GM23338 (cell line): ENCODE measurements at regions not wholly inside any gene's neighbourhood (a gene's known extent, or its start where the extent isn't known, plus 50 kb on each side); places are given as distances from the start of the nearest gene placed in this dataset.

Experiments
- ATAC-seq: fragments of 200-7000 bp; cut with Tn5 transposase; 3 replicates; pipeline ENCODE4 v1.9.1; 2020
- DNase-seq: peaks from one replicate; pipeline ENCODE4 v3.0.0-alpha.2; 2015; ENCODE audit warnings: low spot score
- H2AFZ ChIP-seq: fragments of 200-600 bp; sonication (generic); 2 replicates; pipeline ENCODE4 v1.8.0; 2016; ENCODE audit warnings: antibody characterized with exemption, mild to moderate bottlenecking, moderate library complexity
- H3F3A ChIP-seq: fragments of 200-600 bp; sonication (generic); replicated peaks from 2 replicates; pipeline ENCODE4 v1.8.0; 2017; ENCODE audit warnings: antibody characterized with exemption, mixed run types, low read depth
- H3K27ac ChIP-seq: fragments of 200-600 bp; sonication (generic); 2 replicates; pipeline ENCODE4 v1.6.1; 2016; ENCODE audit warnings: low read depth
- H3K27me3 ChIP-seq: fragments of 200-600 bp; sonication (generic); 2 replicates; pipeline ENCODE4 v1.8.0; 2016; ENCODE audit warnings: mild to moderate bottlenecking, mixed run types, moderate library complexity; ENCODE audit not compliant: insufficient read depth
- H3K36me3 ChIP-seq: fragments of 200-600 bp; sonication (generic); 2 replicates; pipeline ENCODE4 v1.8.0; 2016; ENCODE audit warnings: mild to moderate bottlenecking; ENCODE audit not compliant: insufficient read depth
- H3K4me1 ChIP-seq: fragments of 200-600 bp; sonication (generic); 2 replicates; pipeline ENCODE4 v1.8.0; 2016; ENCODE audit warnings: mild to moderate bottlenecking, moderate library complexity; ENCODE audit not compliant: insufficient read depth
- H3K4me2 ChIP-seq: fragments of 200-600 bp; sonication (generic); 2 replicates; pipeline ENCODE4 v1.7.1; 2017; ENCODE audit warnings: mixed run types
- H3K4me3 ChIP-seq: fragments of 200-600 bp; sonication (generic); 2 replicates; pipeline ENCODE4 v1.6.1; 2016; ENCODE audit warnings: mixed run types
- H3K79me2 ChIP-seq: fragments of 200-600 bp; sonication (generic); replicated peaks from 2 replicates; pipeline ENCODE4 v1.8.0; 2017; ENCODE audit warnings: mild to moderate bottlenecking; ENCODE audit not compliant: insufficient read depth
- H3K9me2 ChIP-seq: fragments of 200-600 bp; sonication (generic); 2 replicates; pipeline ENCODE4 v1.8.0; 2017; ENCODE audit not compliant: insufficient read depth
- H4K20me1 ChIP-seq: fragments of 200-600 bp; sonication (generic); replicated peaks from 2 replicates; pipeline ENCODE4 v1.8.0; 2017; ENCODE audit warnings: mild to moderate bottlenecking; ENCODE audit not compliant: insufficient read depth
- H3K27ac Mint-ChIP-seq: 2 replicates; pipeline ENCODE4 v1.8.0; 2020; ENCODE audit warnings: inconsistent platforms, mild to moderate bottlenecking, moderate library complexity, mixed read lengths
- H3K27me3 Mint-ChIP-seq: 3 replicates; pipeline ENCODE4 v1.8.0; 2022; ENCODE audit warnings: low read depth, mild to moderate bottlenecking, moderate library complexity, mixed read lengths, inconsistent platforms; ENCODE audit not compliant: insufficient read depth, poor library complexity
- H3K36me3 Mint-ChIP-seq: 3 replicates; pipeline ENCODE4 v1.8.0; 2021; ENCODE audit warnings: low read depth, mild to moderate bottlenecking, inconsistent platforms, moderate library complexity, mixed read lengths
- H3K4me1 Mint-ChIP-seq: 3 replicates; pipeline ENCODE4 v1.8.0; 2020; ENCODE audit warnings: mild to moderate bottlenecking, inconsistent platforms, mixed read lengths
- H3K4me3 Mint-ChIP-seq: 3 replicates; pipeline ENCODE4 v1.8.0; 2021; ENCODE audit warnings: moderate library complexity, mild to moderate bottlenecking, inconsistent platforms, mixed read lengths
- H3K9me3 Mint-ChIP-seq: 3 replicates; pipeline ENCODE4 v1.8.0; 2020; ENCODE audit warnings: moderate library complexity, mild to moderate bottlenecking, inconsistent platforms, mixed read lengths
- CREB1 ChIP-seq: fragments of 250-450 bp; sonication (Bioruptor Pico); IDR thresholded peaks from 2 replicates; pipeline ENCODE4 v1.5.0; 2020; ENCODE audit warnings: low read depth, mild to moderate bottlenecking, moderate library complexity
- EZH2phosphoT487 ChIP-seq: fragments of 200-600 bp; sonication (generic); IDR thresholded peaks from one replicate; pipeline ENCODE4 v1.8.1; 2018; ENCODE audit warnings: antibody characterized with exemption; ENCODE audit not compliant: unreplicated experiment
- NANOG ChIP-seq: IDR thresholded peaks from 2 replicates; pipeline ENCODE4 v1.6.1; 2016; ENCODE audit warnings: antibody characterized with exemption, borderline replicate concordance
- ZNF114 ChIP-seq: fragments of 250-450 bp; sonication (Bioruptor Pico); IDR thresholded peaks from 2 replicates; pipeline ENCODE4 v1.5.0; 2020; ENCODE audit warnings: mild to moderate bottlenecking, moderate library complexity
- ZNF331 ChIP-seq: fragments of 250-450 bp; sonication (Bioruptor Pico); IDR thresholded peaks from 2 replicates; pipeline ENCODE4 v1.5.0; 2020; ENCODE audit warnings: low read depth, mild to moderate bottlenecking, moderate library complexity
- TF ChIP-seq, protein P1 (sequence below): IDR thresholded peaks from 2 replicates; pipeline ENCODE4 v1.6.1; 2016; ENCODE audit warnings: antibody characterized with exemption
- TF ChIP-seq, protein P2 (sequence below), 2 experiments: fragments of 200-600 bp in 1 of 2; sonication (generic) in 1 of 2; conservative IDR thresholded peaks; 2 replicates each; pipeline versions ENCODE4 v1.5.1 to v1.6.1; 2016 to 2017; ENCODE audit warnings: antibody characterized with exemption in 2 of 2, low read depth in 2 of 2, mild to moderate bottlenecking in 2 of 2, moderate library complexity in 1 of 2
- TF ChIP-seq, protein P3 (sequence below): fragments of 250-450 bp; sonication (Bioruptor Pico); IDR thresholded peaks from 2 replicates; pipeline ENCODE4 v1.5.0; 2020; ENCODE audit warnings: mild to moderate bottlenecking, moderate library complexity

DNA sequence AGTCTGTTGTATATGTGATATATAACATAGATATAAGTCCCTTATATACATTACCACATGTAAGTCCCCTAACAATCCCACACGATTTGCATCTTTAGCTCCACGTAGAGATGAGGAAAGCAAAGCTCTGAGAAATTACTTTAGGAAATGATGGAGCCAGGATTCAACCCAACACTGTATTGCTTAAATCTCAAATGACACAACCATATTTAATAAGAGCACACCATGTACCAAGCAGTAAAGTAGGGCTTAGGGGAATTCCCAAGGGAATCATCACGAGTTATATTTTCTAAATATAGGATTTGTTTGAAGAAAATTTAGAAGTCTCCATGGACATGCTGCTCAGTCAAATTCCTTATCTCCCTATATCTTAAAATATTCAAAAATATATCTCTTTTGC lies 61.3 kb upstream of the POMP start:
- no peak overlapping the region for H3K4me3 ChIP-seq
- H3K27ac ChIP-seq: no peak overlapping the region
- Mint-ChIP-seq H3K27ac (no peak overlapping the region), H3K36me3 (no peaks in the 10 kb centered on the region), H3K27me3 (no peaks in the 10 kb centered on the region), H3K9me3 (no peaks in the 10 kb centered on the region), H3K4me1 (peaks cover 4% of the 10 kb centered on the region; the same call in 1 of the 3 replicates), H3K4me3 (no peak overlapping the region)
- TF ChIP-seq NANOG (no peak), EZH2phosphoT487 (no peak), ZNF114 (no peak), CREB1 (CRISPR knock-in tag) (no peak), ZNF331 (CRISPR knock-in tag) (no peak)
- TF ChIP-seq, protein P1, sequence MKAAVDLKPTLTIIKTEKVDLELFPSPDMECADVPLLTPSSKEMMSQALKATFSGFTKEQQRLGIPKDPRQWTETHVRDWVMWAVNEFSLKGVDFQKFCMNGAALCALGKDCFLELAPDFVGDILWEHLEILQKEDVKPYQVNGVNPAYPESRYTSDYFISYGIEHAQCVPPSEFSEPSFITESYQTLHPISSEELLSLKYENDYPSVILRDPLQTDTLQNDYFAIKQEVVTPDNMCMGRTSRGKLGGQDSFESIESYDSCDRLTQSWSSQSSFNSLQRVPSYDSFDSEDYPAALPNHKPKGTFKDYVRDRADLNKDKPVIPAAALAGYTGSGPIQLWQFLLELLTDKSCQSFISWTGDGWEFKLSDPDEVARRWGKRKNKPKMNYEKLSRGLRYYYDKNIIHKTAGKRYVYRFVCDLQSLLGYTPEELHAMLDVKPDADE: no peak
- TF ChIP-seq, protein P2, sequence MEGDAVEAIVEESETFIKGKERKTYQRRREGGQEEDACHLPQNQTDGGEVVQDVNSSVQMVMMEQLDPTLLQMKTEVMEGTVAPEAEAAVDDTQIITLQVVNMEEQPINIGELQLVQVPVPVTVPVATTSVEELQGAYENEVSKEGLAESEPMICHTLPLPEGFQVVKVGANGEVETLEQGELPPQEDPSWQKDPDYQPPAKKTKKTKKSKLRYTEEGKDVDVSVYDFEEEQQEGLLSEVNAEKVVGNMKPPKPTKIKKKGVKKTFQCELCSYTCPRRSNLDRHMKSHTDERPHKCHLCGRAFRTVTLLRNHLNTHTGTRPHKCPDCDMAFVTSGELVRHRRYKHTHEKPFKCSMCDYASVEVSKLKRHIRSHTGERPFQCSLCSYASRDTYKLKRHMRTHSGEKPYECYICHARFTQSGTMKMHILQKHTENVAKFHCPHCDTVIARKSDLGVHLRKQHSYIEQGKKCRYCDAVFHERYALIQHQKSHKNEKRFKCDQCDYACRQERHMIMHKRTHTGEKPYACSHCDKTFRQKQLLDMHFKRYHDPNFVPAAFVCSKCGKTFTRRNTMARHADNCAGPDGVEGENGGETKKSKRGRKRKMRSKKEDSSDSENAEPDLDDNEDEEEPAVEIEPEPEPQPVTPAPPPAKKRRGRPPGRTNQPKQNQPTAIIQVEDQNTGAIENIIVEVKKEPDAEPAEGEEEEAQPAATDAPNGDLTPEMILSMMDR (conservative IDR thresholded peaks at IDR 0.05; ENCODE audit: low read depth in 2 of 2): no peak
- TF ChIP-seq, protein P3, sequence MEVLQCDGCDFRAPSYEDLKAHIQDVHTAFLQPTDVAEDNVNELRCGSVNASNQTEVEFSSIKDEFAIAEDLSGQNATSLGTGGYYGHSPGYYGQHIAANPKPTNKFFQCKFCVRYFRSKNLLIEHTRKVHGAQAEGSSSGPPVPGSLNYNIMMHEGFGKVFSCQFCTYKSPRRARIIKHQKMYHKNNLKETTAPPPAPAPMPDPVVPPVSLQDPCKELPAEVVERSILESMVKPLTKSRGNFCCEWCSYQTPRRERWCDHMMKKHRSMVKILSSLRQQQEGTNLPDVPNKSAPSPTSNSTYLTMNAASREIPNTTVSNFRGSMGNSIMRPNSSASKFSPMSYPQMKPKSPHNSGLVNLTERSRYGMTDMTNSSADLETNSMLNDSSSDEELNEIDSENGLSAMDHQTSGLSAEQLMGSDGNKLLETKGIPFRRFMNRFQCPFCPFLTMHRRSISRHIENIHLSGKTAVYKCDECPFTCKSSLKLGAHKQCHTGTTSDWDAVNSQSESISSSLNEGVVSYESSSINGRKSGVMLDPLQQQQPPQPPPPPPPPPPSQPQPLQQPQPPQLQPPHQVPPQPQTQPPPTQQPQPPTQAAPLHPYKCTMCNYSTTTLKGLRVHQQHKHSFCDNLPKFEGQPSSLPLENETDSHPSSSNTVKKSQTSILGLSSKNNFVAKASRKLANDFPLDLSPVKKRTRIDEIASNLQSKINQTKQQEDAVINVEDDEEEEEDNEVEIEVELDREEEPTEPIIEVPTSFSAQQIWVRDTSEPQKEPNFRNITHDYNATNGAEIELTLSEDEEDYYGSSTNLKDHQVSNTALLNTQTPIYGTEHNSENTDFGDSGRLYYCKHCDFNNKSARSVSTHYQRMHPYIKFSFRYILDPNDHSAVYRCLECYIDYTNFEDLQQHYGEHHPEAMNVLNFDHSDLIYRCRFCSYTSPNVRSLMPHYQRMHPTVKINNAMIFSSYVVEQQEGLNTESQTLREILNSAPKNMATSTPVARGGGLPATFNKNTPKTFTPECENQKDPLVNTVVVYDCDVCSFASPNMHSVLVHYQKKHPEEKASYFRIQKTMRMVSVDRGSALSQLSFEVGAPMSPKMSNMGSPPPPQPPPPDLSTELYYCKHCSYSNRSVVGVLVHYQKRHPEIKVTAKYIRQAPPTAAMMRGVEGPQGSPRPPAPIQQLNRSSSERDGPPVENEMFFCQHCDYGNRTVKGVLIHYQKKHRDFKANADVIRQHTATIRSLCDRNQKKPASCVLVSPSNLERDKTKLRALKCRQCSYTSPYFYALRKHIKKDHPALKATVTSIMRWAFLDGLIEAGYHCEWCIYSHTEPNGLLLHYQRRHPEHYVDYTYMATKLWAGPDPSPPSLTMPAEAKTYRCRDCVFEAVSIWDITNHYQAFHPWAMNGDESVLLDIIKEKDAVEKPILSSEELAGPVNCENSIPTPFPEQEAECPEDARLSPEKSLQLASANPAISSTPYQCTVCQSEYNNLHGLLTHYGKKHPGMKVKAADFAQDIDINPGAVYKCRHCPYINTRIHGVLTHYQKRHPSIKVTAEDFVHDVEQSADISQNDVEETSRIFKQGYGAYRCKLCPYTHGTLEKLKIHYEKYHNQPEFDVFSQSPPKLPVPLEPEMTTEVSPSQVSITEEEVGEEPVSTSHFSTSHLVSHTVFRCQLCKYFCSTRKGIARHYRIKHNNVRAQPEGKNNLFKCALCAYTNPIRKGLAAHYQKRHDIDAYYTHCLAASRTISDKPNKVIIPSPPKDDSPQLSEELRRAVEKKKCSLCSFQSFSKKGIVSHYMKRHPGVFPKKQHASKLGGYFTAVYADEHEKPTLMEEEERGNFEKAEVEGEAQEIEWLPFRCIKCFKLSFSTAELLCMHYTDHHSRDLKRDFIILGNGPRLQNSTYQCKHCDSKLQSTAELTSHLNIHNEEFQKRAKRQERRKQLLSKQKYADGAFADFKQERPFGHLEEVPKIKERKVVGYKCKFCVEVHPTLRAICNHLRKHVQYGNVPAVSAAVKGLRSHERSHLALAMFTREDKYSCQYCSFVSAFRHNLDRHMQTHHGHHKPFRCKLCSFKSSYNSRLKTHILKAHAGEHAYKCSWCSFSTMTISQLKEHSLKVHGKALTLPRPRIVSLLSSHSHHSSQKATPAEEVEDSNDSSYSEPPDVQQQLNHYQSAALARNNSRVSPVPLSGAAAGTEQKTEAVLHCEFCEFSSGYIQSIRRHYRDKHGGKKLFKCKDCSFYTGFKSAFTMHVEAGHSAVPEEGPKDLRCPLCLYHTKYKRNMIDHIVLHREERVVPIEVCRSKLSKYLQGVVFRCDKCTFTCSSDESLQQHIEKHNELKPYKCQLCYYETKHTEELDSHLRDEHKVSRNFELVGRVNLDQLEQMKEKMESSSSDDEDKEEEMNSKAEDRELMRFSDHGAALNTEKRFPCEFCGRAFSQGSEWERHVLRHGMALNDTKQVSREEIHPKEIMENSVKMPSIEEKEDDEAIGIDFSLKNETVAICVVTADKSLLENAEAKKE (CRISPR knock-in tag): no peak
- no peaks in the 10 kb centered on the region for H3K36me3 ChIP-seq
- no peak for DNase-seq
- no peaks in the 10 kb centered on the region for H4K20me1 ChIP-seq
- H2AFZ ChIP-seq: no peak overlapping the region
- H3K4me1 ChIP-seq: no peaks in the 10 kb centered on the region
- no peak for ATAC-seq
- no peaks in the 10 kb centered on the region for H3K27me3 ChIP-seq
- H3K4me2 ChIP-seq: no peak overlapping the region
- H3K9me2 ChIP-seq: peaks cover 4% of the 10 kb centered on the region
- H3K79me2 ChIP-seq: no peaks in the 10 kb centered on the region
- H3F3A ChIP-seq: no peaks in the 10 kb centered on the region
